ENCODE measurements at regions not wholly inside any gene's neighbourhood (a gene's known extent, or its start where the extent isn't known, plus 50 kb on each side); places are given as distances from the start of the nearest gene placed in this dataset.
"Not testable (repeated sequence)": the region's sequence is repeated elsewhere in the genome, so short reads cannot be mapped to it uniquely, and the experiment has no call there.

DNA sequence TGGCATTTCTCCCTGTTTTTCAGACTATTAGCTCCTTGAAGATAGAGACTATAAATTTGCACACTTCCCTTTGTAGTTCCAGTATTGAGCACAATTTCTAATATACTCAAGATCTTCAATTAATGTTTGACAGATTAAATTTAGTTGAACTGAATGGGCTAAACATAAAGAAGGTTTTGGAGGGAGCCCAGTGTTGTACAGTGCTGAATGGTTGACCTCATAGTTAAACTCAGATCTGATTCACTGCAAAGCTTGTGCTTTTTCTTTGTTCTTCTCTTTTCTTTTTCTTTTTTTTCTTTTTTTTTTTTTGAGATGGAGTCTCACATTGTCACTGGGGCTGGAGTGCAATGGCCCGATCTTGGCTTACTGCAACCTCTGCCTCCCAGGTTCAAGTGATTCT lies 411.7 kb upstream of the ZNF462 start:
- DNase-seq: no peak

DNA sequence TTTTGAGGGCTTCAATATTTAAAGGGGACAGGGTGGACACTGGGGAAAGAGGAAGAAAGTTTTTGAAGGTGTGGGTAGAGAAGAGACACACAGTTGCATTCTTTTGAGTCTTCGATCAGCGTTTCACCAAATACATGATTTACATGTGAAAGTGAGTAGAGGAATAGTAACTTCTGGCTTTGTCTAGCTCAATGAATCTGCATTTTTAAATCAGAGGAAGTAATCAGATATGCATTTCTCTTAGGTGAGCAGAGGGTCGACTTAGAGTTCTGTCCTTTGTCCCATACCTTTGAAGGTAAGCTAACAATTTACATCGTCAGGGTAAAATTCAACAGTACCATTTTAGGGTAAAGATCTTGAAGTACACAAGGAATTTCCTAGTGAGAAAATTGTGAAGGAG lies 406.4 kb upstream of the ZNF462 start:
- DNase-seq: no peak

DNA sequence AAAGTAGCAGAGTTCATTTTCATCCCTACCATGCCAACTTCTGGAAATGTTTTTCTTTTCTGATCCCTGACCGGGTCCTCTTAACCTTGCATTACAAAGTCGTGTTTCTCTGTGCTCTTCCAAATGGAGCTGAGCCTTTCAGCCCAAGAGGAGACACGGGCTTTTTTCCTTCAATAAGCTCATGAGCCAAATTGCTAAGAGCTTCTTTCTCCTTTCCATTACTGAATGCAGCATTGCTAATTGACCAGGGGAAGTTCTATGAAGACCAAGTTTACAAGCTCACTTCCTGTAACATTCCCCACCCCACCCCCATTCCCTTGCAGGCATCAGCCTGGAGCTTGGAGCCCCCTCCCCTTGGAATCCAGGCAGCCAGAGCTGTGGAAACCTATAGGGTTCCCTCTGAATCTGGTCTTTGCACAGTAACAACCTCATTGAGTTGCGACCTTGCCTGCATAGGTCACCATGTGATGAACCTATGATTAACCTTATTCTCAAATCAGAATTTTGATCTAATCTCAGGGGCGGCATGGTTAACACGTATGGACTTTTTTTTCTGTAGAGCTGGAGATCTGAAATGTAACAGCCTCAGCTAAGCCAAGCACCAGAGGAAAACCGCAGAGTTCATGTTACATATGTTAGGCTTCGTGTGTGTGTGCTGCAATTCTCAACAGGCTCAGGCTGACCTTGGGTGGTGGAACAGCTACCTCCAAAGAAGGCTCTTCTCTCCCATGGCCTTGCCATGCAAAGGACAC lies 395.7 kb upstream of the ZNF462 start:
- DNase-seq: no peak

DNA sequence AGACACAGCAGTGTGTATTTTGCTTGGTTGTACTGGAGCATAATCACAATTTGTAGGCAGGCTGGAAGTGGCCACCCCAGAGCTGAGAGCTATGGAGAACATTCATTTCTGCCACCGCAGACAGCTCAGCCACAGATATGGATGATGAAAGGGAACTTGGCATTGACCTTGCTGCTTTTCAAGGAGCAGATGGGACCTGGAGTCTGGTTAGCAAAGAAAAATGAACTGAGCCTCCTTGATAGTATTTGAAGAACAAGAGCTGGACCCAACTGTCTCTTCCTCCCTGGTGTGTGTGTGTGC lies 395.2 kb upstream of the ZNF462 start:
- DNase-seq: no peak

DNA sequence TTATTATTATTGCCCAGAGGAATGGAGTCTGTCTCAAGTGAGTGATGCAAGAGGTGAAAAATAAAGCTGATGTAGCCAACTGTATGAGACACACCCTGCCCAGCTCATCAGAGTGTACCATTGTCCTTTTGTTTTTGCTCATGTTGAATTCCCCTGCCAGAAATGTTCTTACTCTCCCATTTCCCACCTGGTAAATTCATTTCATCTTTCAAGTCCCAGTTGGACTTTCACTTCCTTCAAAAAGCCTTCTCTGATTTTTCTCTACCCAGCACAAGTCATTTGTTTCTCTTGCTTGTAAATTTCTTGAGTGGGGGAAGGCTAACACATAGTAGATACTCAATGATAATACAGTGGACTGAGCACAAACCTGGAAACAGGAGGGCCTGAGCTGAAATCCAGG lies 394.5 kb upstream of the ZNF462 start:
- DNase-seq: no peak

DNA sequence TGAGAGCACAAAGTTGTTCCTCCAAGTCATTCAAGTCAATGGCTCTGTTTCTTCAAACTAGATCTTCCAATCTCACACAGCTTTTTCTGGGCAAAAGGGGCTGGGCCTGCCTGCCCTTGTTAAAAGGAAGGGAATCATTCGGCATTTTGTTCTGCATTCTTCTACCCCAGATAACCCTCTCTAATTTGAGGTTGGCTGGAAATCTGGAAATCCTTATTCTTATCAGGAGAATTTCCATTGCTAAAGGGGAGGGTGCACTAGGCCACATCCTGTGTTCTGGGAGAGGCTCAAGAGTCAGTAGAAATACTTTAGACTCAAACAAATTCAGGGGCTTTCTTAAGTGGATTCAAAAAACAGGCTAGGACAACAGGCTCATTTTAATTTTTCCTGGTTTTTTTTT lies 384.7 kb upstream of the ZNF462 start:
- DNase-seq: no peak

DNA sequence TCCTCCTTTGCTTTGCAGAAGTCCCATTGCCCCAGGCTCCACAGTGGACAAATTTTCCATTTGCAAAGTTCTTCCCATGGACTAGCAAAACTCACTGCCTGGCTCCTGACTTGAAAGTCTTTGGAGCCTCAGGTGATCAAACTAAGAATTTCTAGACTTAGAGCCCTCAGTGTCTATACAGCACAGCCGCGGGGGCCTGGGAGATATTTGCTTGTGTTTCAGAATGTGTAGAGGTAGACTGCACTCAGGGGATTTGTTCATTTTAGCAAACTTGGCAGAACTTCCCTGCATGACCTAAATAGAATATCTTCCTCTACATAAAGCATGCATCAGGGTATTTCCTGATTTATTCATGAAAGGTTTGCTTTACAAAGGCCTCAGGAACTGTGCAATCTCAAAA lies 384.2 kb upstream of the ZNF462 start:
- DNase-seq: no peak

DNA sequence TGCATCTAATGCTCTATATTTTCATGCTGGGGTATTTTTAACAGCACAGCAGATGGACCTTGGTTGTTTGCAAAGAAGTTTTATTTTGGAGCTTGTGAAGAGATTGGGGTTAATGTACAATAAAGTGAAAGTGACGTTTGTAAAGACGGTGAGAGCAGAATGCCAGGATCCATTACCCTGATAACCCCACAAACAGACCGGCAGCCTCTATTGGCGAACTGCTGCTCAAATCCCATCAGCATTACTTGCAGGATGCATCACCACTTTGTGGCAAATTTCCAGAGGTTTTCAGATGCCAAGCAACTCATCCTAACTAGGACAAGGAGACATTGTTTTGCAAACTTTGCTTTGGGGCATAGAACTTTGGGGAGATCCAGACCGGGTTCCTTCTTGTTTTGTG lies 383.3 kb upstream of the ZNF462 start:
- no peak for DNase-seq

DNA sequence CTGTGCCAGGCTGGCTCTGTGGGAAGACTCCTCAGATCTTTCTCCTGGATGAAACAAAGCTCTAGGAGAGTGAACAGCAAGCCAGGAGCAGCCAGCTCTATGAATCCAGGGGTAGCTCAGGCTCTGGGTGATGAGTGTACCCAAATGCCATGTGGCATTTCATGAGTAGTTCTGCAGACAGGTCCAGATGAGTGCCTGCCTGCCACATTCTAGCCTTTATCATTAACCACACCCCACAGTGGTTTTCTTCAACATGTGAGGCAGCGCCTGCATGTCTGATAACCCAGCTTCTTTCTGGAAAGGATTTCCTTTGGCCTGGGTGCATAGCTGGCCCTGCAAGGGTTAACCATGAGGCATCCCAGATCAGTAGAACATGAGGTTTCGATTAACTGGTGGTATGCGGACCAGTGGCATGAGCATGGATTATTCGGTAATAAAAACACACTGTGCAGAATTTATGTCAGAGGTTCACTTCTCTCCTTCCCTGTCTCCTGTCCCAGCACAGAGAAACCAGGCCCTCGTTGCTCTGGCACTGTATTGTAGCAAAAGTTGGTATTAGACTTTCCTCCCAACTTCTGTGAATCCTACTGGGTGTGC lies 381.9 kb upstream of the ZNF462 start:
- DNase-seq: no peak

DNA sequence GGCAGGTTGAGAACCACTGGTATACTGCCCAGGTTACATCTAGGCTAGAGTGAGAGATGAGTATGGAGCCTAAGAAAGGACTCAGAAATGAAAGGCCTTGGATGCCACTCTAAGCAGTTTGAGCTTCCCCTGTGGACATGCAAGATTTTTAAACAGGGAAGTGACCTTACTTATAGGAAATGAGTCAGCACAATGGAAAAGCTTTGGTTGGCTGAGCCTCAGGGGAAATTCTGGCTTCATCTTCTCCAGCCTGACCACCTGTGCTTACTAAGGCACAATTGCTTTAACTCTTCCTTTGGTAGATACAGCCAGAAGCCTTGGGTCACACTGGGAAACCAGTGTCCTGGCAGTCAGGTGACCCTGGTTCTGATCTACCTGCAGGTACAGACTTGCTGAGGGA lies 380.2 kb upstream of the ZNF462 start:
- DNase-seq: peak; percentile 2

DNA sequence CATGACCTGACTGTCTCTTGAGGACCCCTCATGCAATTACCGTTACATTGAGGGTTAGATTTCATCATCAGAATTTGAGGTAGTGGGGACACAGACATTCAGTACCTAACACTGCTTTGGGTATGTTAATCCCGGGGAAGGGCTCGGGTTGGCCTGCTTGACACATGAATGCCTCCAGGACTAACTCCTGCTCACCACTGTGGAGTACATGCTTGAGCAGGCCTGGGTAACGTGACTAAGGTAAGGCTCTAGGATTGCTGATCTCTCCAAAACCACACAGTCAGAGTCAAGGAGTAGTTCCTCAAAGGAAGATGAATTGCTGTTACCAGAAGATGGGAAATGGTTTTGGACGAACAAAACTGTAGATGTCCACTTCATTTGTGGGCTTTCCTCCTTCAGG lies 376.3 kb upstream of the ZNF462 start:
- DNase-seq: no peak

DNA sequence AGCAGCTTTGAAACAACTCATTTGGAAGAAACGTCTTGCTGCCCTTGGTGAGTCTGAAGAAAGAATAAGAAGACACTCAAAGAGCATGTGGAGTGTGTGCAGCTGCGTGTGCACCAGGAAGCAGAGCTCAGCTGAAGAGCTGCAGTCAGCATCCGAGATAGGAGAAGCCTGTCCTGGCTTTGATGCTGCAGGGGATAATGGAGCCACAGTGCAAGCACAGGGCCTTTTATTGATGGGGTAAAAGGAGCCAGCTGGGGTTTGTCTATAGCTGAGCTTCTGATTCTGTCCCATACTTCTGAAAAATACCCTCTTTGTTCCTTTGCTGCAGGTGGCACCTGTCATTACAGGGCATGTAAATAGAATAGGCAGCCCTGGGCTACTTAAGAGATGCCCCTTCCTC lies 375.7 kb upstream of the ZNF462 start:
- no peak for DNase-seq

DNA sequence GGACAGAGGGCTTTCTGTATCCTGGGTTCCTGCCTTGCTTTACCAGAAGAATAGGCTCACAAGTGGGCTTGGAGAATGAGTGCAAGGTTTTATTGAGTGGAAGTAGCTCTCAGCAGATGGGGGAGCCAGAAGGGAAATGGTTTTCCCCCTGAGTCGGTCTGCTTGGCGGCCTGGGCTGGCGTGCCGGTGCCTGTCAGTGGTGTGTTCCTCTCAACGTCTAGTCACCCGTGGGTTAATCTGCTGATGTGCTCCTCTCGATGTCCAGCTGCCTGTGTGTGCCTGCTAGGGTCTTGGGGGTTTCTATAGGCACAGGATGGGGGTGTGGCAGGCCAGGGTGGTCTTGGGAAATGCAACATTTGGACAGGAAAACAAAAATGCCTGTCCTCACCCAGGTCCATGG lies 370.8 kb upstream of the ZNF462 start:
- not testable (repeated sequence) for DNase-seq

DNA sequence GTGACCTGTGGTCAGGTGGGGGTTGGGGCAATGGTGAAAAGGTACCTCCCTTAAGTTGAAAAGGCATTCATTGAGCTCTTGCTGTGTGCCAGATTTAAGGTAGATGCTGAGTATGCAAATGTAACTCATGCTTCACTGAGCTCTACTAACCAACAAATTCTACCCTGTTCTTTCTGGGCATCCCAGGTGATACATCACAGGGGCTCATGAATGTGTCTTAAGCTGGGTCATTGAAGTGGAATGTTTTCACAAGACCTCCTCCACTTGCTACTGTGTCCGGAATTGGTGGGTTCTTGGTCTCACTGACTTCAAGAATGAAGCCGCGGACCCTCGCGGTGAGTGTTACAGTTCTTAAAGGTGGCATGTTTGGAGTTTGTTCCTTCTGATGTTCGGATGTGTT lies 362.8 kb upstream of the ZNF462 start:
- DNase-seq: peak; percentile 2

DNA sequence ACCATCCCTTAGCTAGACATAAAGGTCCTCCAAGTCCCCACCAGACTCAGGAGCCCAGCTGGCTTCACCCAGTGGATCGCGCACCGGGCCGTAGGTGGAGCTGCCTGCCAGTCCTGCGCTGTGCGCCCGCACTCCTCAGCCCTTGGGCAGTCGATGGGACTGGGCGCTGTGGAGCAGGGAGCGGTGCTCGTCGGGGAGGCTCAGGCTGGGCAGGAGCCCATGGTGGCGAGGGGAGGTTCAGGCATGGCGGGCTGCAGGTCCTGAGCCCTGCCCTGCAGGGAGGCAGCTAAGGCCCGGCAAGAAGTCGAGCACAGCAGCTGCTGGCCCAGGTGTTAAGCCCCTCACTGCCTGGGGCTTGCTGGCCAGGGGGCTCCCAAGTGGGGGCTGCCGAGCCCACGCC lies 361.8 kb upstream of the ZNF462 start:
- DNase-seq: not testable (repeated sequence)

DNA sequence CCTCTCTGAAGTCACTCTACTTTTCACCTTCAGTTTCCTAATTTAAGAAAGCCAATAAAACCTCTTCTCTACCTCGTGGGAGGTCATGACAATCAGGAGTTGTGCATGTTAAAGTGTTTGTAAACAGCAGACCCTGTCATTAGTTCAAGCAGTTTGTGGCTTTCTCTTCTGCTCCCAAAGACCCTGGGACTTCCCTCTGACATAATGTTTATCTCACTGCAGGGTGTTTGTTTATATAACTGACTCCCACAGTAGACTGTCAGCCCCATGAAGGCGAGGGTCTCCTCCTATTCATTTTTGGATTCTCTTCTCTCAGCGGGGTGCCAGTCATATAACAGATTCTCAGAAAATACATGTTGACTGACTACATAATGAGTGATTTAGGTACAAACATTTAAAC lies 360.0 kb upstream of the ZNF462 start:
- DNase-seq: no peak

DNA sequence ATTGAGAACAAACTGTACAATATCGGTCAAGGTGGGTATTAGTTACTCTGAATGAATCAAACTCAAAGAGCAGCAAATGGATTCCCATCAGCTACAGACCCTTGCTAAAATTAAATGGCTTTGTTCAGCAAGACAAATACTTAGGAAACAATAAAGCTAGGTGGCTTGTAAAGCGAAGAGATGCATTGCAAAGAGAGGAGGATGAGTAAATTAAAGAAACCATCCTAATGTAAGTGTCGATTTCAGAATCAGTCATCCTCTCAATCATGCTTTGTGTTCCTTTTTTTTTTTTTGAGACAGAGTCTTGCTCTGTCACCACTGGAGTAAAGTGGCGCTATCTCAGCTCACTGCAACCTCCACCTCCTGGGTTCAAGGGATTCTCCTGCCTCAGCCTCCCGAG lies 359.2 kb upstream of the ZNF462 start:
- DNase-seq: no peak

DNA sequence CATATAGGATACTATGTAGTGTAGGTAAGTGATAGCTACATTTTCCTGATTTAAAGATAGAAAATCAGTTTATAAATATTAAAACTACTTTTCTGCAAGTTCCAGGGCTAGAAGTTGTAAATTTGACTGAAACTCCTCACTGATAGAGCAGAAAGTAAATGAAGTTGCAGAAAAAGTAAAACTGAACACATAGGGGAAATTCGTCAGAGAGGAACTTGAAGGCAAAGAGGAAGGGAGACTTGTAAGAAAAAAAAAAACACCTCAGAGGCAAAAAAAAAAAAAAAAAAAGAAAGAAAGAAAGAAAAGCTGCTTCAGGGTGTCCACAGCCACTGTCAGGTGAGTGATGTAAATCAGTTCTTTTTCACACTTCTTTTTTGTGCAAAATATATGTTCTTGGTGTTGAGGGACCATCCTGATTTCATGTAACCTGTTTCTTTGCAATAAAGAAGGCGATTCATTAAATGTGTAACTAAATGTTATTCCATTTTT lies 336.2 kb upstream of the ZNF462 start:
- DNase-seq: no peak

DNA sequence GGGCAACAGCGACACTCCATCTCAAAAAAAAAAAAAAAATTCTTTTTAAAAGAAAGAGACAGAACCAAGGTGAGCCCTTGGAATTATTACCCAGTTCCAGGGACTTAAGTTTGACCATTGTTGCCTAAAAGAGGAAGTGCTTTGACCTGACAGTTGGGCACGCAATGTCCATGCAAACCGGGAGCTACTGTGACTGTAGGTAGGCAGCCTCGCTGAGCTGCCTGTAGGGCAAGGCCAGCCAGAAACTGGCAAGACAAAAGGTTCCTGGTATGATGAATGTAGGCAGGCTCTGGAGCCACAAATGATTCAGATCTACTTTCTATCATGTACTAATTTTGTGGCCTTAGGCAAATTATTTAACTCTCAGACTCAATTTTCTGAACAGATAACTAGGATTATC lies 334.8 kb upstream of the ZNF462 start:
- DNase-seq: no peak

DNA sequence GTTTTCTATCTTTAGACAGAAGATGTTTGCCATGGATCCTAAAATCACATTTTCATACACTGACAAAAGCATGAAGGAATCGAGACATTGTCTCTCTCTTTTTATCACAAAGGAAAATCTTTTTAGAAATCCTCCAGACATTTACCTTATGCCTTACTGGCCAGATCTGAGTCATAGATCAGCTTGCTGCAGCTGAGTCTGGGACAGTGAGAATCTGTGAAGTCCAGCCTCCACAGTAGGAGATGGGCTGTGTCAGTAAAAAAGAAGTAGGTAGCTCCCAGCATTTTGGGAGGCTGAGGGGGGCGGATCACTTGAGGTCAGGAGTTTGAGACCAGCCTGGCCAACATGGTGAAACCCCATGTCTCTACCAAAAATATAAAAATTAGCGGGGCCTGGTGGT lies 333.4 kb upstream of the ZNF462 start:
- no peak for DNase-seq

DNA sequence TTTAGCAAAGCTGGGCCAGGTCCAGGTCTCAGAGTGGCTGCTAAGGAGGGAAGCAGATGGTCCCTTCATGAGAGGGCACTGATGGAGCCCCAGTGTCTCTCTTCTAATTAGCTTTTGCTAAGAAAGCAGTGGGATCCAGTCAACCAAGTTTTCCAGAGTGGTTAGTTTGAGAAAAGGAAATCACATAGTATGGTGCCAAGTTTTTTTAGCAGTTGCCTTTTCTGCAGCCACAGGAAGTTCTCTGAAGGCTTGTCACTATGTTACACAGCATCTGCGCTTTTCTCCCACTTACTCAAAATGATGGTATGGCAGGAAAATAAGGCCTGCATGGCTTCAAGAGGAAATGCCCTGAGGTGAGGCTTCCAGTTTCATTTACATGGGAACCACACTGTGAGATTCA lies 331.5 kb upstream of the ZNF462 start:
- no peak for DNase-seq

DNA sequence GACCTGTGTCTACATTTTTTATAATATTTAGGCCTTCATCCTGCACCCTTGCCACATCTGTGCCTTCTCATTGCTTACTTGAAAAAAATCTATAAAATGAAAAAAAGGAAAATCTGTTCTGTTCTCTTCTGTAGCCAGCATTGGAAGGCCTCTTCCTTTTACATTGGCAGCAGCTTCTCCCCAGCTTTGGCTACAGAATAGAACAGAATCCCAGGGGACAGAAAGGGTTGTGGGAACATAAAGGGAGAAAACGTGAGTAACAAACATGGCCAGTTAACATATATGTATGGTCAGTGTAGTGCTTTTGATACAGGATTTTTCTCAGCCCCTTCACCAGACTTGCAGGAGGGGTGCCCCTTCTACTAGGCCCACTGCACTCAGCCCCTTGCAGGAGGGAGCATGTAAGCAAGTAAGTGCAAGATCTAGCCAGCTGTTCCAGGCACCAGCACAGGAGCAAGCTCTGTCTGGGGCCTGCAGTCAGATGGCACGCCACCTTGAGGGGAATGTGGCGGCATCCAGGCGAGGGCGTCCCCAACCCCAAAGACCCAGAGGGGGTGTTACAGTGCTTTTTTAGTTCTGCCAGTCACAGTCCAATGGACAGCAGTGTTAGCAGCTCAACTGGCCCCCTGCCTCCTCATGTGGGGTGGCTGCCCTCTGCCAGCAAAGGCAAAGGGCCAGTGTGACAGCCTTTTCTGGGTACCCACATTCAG lies 330.5 kb upstream of the ZNF462 start:
- DNase-seq: no peak

DNA sequence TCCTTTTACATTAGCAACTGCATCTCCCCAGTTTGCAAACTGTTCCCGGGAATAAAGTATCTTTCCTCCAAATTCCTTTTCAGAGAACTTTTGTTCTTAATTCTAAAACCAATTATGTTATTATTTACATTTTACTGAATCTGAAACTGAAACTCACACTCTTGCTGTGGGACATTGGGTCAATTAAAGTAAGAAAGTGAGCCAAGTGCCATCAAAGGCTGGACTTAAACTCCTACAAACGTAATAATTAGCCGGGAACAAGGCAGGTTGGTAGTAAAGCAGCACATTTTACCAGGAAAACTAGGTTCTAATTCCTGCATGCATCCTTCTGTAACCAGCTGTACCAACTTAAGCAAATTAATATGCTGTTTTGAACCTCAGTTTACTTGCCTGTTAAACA lies 328.2 kb upstream of the ZNF462 start:
- DNase-seq: no peak

DNA sequence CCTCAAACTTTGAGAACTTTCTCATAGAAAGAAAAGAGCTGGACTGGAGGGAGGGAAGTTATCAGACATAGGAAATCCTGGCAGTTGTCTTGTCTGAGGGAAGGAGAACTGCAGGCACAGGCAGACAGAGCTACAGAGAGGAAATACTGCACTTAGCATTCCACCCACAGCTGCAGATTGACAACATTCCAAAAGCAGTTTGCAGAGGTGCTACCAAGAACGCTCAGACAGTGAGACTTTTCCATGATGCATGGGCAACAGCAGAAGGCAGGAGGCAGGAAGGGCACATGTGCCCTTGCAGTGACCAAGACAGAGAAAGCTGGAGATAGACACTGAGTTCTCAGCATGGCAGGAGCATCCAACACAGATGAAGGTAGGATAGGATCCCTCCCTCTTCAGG lies 327.5 kb upstream of the ZNF462 start:
- no peak for DNase-seq

Measured in kidney glomerular epithelial cell (primary cell).